DOHH2 (cell line): ENCODE measurements at regions not wholly inside any gene's neighbourhood (a gene's known extent, or its start where the extent isn't known, plus 50 kb on each side); places are given as distances from the start of the nearest gene placed in this dataset.

Source experiments
- EZH2phosphoT487 ChIP-seq: fragments of 200-600 bp; sonication (generic); IDR thresholded peaks from 2 replicates; pipeline ENCODE4 v1.6.1; 2017; ENCODE audit warnings: borderline replicate concordance, mild to moderate bottlenecking, antibody characterized with exemption, low read length, moderate library complexity, mixed read lengths
- TF ChIP-seq, protein P1 (sequence below): fragments of 200-600 bp; sonication (generic); IDR thresholded peaks from one replicate; pipeline ENCODE4 v1.5.1; 2014; ENCODE audit warnings: antibody characterized with exemption, mild to moderate bottlenecking, low read depth, low read length; ENCODE audit not compliant: poor library complexity, severe bottlenecking

GRCh38 chr5:159515909-159516415 lies 185.7 kb upstream of the IL12B start:
- TF ChIP-seq, protein P1, sequence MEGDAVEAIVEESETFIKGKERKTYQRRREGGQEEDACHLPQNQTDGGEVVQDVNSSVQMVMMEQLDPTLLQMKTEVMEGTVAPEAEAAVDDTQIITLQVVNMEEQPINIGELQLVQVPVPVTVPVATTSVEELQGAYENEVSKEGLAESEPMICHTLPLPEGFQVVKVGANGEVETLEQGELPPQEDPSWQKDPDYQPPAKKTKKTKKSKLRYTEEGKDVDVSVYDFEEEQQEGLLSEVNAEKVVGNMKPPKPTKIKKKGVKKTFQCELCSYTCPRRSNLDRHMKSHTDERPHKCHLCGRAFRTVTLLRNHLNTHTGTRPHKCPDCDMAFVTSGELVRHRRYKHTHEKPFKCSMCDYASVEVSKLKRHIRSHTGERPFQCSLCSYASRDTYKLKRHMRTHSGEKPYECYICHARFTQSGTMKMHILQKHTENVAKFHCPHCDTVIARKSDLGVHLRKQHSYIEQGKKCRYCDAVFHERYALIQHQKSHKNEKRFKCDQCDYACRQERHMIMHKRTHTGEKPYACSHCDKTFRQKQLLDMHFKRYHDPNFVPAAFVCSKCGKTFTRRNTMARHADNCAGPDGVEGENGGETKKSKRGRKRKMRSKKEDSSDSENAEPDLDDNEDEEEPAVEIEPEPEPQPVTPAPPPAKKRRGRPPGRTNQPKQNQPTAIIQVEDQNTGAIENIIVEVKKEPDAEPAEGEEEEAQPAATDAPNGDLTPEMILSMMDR: peak; percentile 89
- no peak for TF ChIP-seq EZH2phosphoT487
